Suprapubic skin (tissue), 4 donors: ENCODE measurements at regions not wholly inside any gene's neighbourhood (a gene's known extent, or its start where the extent isn't known, plus 50 kb on each side); places are given as distances from the start of the nearest gene placed in this dataset.

Experiments used
- EP300 ChIP-seq: sonication (generic); formaldehyde crosslinking; IDR thresholded peaks from one replicate; pipeline ENCODE4 v1.6.1; 2017; ENCODE audit warnings: antibody characterized with exemption
- POLR2AphosphoS5 ChIP-seq, 3 donors: sonication (generic); formaldehyde crosslinking; IDR thresholded peaks; one replicate each; pipeline ENCODE4 v1.6.1; 2017; ENCODE audit warnings: antibody characterized with exemption in 3 of 3
- TF ChIP-seq, protein P1 (sequence below), 2 donors: fragments of 200-600 bp in 1 of 2; fragments of 450-650 bp in 1 of 2; sonication (generic) in 1 of 2; IDR thresholded peaks; one replicate each; pipeline ENCODE4 v1.5.1; 2016 to 2019; ENCODE audit warnings: antibody characterized with exemption in 2 of 2, mild to moderate bottlenecking in 1 of 2, moderate library complexity in 1 of 2

DNA sequence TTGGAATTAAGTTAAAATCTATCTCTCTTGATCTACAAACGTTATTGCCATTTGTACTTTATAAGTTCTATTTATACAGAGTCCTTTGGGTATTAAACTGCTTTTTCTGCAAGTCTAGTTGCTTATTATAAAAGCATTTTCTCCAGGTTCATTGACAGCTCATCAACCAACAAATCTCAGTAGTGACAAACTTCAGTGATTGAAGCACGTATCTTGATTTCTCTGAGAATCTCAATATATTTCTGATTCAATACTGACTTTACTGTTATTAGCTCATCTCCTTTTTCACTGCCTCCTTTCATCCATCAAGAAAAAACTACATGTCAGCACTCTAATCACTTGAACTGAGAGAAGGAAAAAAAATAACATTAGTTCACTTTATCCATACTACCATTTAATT is 630.2 kb downstream of the ARAP2 start:
- TF ChIP-seq POLR2AphosphoS5 (IDR thresholded peaks at IDR 0.05): no peak
- TF ChIP-seq, protein P1, sequence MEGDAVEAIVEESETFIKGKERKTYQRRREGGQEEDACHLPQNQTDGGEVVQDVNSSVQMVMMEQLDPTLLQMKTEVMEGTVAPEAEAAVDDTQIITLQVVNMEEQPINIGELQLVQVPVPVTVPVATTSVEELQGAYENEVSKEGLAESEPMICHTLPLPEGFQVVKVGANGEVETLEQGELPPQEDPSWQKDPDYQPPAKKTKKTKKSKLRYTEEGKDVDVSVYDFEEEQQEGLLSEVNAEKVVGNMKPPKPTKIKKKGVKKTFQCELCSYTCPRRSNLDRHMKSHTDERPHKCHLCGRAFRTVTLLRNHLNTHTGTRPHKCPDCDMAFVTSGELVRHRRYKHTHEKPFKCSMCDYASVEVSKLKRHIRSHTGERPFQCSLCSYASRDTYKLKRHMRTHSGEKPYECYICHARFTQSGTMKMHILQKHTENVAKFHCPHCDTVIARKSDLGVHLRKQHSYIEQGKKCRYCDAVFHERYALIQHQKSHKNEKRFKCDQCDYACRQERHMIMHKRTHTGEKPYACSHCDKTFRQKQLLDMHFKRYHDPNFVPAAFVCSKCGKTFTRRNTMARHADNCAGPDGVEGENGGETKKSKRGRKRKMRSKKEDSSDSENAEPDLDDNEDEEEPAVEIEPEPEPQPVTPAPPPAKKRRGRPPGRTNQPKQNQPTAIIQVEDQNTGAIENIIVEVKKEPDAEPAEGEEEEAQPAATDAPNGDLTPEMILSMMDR (IDR thresholded peaks at IDR 0.05): no peak
- TF ChIP-seq EP300: no peak
